ENCODE measurements at regions not wholly inside any gene's neighbourhood (a gene's known extent, or its start where the extent isn't known, plus 50 kb on each side); places are given as distances from the start of the nearest gene placed in this dataset.

DNA sequence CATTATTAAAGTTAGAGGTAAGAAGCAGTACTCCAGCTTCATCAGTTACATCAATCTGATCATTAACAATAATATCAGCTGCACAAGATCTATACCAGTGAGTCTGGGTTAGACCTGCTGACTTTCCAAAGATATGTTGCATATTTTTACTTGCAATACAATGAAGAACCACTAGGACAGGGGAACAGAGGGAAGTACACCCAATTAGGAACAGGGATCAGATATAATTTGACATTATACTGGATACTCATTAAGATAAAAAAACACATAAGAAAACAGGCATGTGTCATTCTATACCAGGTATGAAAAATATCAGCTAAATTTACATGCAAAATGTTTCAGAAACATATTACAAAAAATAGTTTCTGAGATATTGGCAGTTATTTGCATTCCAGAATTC is 995.1 kb upstream of the DDX18 start:
- TF ChIP-seq, protein P1, sequence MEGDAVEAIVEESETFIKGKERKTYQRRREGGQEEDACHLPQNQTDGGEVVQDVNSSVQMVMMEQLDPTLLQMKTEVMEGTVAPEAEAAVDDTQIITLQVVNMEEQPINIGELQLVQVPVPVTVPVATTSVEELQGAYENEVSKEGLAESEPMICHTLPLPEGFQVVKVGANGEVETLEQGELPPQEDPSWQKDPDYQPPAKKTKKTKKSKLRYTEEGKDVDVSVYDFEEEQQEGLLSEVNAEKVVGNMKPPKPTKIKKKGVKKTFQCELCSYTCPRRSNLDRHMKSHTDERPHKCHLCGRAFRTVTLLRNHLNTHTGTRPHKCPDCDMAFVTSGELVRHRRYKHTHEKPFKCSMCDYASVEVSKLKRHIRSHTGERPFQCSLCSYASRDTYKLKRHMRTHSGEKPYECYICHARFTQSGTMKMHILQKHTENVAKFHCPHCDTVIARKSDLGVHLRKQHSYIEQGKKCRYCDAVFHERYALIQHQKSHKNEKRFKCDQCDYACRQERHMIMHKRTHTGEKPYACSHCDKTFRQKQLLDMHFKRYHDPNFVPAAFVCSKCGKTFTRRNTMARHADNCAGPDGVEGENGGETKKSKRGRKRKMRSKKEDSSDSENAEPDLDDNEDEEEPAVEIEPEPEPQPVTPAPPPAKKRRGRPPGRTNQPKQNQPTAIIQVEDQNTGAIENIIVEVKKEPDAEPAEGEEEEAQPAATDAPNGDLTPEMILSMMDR (IDR thresholded peaks at IDR 0.05; ENCODE audit: insufficient read depth, low read length, poor library complexity, severe bottlenecking) = no peak
- TF ChIP-seq EZH2phosphoT487 (conservative IDR thresholded peaks at IDR 0.05; ENCODE audit: low read length) = no peak
